ENCODE measurements at regions not wholly inside any gene's neighbourhood (a gene's known extent, or its start where the extent isn't known, plus 50 kb on each side); places are given as distances from the start of the nearest gene placed in this dataset.

DNA sequence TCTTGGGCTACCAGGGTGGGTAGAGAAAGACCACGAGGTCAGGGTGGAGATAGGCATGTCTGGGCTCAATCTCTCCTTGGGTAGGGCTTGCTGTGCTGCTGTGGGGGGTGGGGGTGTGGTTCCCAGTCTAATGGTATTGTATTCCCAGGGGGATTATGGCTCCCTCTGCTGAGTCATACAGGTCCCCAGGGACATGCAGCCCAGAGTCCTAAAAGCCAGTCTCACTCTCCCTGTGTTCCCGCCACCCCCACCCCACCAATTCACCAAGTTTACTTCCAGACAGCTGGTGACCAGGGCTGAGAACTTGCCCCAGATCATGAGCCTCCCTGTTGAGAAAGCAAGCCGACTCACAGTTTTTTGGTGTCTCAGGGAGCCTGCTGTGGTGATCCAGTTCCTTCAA lies 367.6 kb downstream of the C12orf75 start:
- Histone ChIP-seq H3K27me3 (ENCODE audit: control insufficient read depth, insufficient read depth, low read length) (no peaks in the 10 kb centered on the region), H3K36me3 (ENCODE audit: control insufficient read depth in 2 of 3, insufficient read depth in 3 of 3, low read length in 3 of 3) (no peaks in the 10 kb centered on the region), H3K4me3 (ENCODE audit: low read length in 3 of 3) (no peak overlapping the region), H3K9me3 (ENCODE audit: control insufficient read depth in 2 of 3, insufficient read depth in 1 of 3, low read length in 3 of 3) (no peaks in the 10 kb centered on the region), H3K9ac (ENCODE audit: low read length in 3 of 3) (no peak overlapping the region), H3K4me1 (ENCODE audit: control insufficient read depth in 2 of 3, insufficient read depth in 2 of 3, low read depth in 1 of 3, low read length in 3 of 3) (no peaks in the 10 kb centered on the region), H3K27ac (ENCODE audit: low read depth in 2 of 2, low read length in 2 of 2) (no peak overlapping the region)
- intact Hi-C loops (cut with DNase I), result no loop called here
- no peak for FAIRE-seq
- no peak for DNase-seq
- TF ChIP-seq, protein P1, sequence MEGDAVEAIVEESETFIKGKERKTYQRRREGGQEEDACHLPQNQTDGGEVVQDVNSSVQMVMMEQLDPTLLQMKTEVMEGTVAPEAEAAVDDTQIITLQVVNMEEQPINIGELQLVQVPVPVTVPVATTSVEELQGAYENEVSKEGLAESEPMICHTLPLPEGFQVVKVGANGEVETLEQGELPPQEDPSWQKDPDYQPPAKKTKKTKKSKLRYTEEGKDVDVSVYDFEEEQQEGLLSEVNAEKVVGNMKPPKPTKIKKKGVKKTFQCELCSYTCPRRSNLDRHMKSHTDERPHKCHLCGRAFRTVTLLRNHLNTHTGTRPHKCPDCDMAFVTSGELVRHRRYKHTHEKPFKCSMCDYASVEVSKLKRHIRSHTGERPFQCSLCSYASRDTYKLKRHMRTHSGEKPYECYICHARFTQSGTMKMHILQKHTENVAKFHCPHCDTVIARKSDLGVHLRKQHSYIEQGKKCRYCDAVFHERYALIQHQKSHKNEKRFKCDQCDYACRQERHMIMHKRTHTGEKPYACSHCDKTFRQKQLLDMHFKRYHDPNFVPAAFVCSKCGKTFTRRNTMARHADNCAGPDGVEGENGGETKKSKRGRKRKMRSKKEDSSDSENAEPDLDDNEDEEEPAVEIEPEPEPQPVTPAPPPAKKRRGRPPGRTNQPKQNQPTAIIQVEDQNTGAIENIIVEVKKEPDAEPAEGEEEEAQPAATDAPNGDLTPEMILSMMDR (IDR thresholded peaks at IDR 0.05; ENCODE audit: borderline replicate concordance, extremely low read depth, insufficient read depth), result no peak

DNA sequence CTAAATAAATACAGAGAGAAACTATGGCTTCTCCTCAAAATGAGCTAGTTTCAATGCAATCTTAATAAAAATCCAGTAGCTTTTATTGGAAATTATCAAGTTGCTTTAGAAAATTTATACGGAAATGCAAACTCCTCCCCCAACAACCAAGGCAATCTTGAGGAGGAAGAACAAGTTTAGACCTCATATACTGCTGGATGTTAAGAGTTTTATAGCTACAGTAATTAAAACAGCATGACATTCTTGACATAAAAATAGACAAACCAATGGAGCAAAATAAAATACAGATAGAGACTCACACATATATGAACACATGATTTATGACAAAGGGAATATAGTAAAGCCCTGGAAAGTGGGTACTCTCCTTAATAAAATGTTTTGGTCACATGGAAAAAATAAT lies 368.7 kb downstream of the C12orf75 start:
- TF ChIP-seq, protein P1 (IDR thresholded peaks at IDR 0.05; ENCODE audit: borderline replicate concordance, extremely low read depth, insufficient read depth), result no peak
- Histone ChIP-seq H3K9ac (ENCODE audit: low read length in 3 of 3) (no peak overlapping the region), H3K27ac (ENCODE audit: low read depth in 2 of 2, low read length in 2 of 2) (no peak overlapping the region), H3K27me3 (ENCODE audit: control insufficient read depth, insufficient read depth, low read length) (no peaks in the 10 kb centered on the region), H3K9me3 (ENCODE audit: control insufficient read depth in 2 of 3, insufficient read depth in 1 of 3, low read length in 3 of 3) (no peaks in the 10 kb centered on the region), H3K4me1 (ENCODE audit: control insufficient read depth in 2 of 3, insufficient read depth in 2 of 3, low read depth in 1 of 3, low read length in 3 of 3) (no peaks in the 10 kb centered on the region), H3K4me3 (ENCODE audit: low read length in 3 of 3) (no peak overlapping the region), H3K36me3 (ENCODE audit: control insufficient read depth in 2 of 3, insufficient read depth in 3 of 3, low read length in 3 of 3) (no peaks in the 10 kb centered on the region)
- no peak for FAIRE-seq
- intact Hi-C loops (cut with DNase I), result no loop called here
- DNase-seq, result no peak

DNA sequence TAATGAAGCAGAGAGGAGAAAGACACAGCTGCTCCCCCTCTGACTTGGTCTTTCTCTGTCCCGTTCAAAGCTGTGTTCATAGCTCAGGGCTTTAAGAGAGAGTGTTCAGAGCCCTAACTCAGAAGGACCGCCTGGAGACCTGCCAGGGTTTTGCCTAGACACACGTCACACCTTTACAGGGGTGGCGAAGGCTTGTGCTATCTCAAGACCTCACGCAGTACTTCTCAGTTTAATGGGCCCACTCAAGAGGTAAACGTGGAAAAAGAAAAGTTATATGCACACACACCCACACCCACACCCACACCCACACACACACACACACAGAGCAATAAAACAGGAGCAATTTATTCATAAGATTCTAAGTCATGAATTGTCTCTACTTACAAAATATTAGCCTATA lies 374.3 kb downstream of the C12orf75 start:
- H3K9me3 ChIP-seq (ENCODE audit: control insufficient read depth in 2 of 3, insufficient read depth in 1 of 3, low read length in 3 of 3), result no peaks in the 10 kb centered on the region
- peaks cover 3 to 6% (median 4%) of the 10 kb centered on the region in 3 donors for H3K4me1 ChIP-seq (ENCODE audit: control insufficient read depth in 2 of 3, insufficient read depth in 2 of 3, low read depth in 1 of 3, low read length in 3 of 3)
- H3K27me3 ChIP-seq (ENCODE audit: control insufficient read depth, insufficient read depth, low read length), result no peaks in the 10 kb centered on the region
- TF ChIP-seq, protein P1 (IDR thresholded peaks at IDR 0.05; ENCODE audit: borderline replicate concordance, extremely low read depth, insufficient read depth), result no peak
- intact Hi-C loops (cut with DNase I), result loop anchor here (10.0 kb wide), 1 partner anchor 430 kb away; the partner anchor contains the start of gene NUAK1
- H3K27ac ChIP-seq (ENCODE audit: low read depth in 2 of 2, low read length in 2 of 2), result no peak overlapping the region
- H3K4me3 ChIP-seq (ENCODE audit: low read length in 3 of 3), result no peak overlapping the region
- DNase-seq (no peak), FAIRE-seq (no peak)
- H3K9ac ChIP-seq (ENCODE audit: low read length in 3 of 3), result no peak overlapping the region
- H3K36me3 ChIP-seq (ENCODE audit: control insufficient read depth in 2 of 3, insufficient read depth in 3 of 3, low read length in 3 of 3), result no peaks in the 10 kb centered on the region

DNA sequence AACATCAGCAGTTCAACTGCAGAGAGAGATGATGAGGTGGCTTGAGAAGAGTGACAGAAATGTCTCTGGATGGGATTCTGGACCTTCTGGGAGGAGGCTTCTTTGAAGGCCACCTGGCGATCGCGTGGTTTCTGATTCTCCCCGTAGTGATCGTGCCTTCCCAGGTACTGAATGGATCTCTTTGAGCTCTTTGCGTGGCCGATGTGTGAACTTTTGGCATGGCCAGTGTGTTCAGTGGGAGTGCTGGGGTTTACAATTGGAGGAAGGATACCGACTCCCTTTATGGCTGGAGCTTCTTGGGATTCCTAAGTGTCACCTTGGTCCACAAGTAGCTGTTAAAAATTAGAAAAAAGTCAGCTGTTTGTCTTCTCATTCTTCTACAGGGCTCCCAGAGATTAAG lies 374.7 kb downstream of the C12orf75 start:
- no peak overlapping the region for H3K27ac ChIP-seq (ENCODE audit: low read depth in 2 of 2, low read length in 2 of 2)

More for the DNA sequence above, 374.7 kb downstream of the C12orf75 start:
- no peak overlapping the region for H3K9ac ChIP-seq (ENCODE audit: low read length in 3 of 3)
- H3K36me3 ChIP-seq (ENCODE audit: control insufficient read depth in 2 of 3, insufficient read depth in 3 of 3, low read length in 3 of 3), result no peaks in the 10 kb centered on the region
- no peaks in the 10 kb centered on the region for H3K27me3 ChIP-seq (ENCODE audit: control insufficient read depth, insufficient read depth, low read length)
- DNase-seq (no peak), FAIRE-seq (no peak)
- TF ChIP-seq, protein P1 (IDR thresholded peaks at IDR 0.05; ENCODE audit: borderline replicate concordance, extremely low read depth, insufficient read depth), result no peak
- intact Hi-C loops (cut with DNase I), result loop anchor here (10.0 kb wide), 1 partner anchor 430 kb away; the partner anchor contains the start of gene NUAK1
- H3K4me3 ChIP-seq (ENCODE audit: low read length in 3 of 3), result no peak overlapping the region
- peaks cover 3 to 6% (median 4%) of the 10 kb centered on the region in 3 donors for H3K4me1 ChIP-seq (ENCODE audit: control insufficient read depth in 2 of 3, insufficient read depth in 2 of 3, low read depth in 1 of 3, low read length in 3 of 3)
- H3K9me3 ChIP-seq (ENCODE audit: control insufficient read depth in 2 of 3, insufficient read depth in 1 of 3, low read length in 3 of 3), result no peaks in the 10 kb centered on the region

Measured in kidney (tissue), 13 donors.